Lower leg skin (tissue), 3 donors: ENCODE measurements at regions not wholly inside any gene's neighbourhood (a gene's known extent, or its start where the extent isn't known, plus 50 kb on each side); places are given as distances from the start of the nearest gene placed in this dataset.

Experiments
- POLR2A ChIP-seq, 2 donors: fragments of 450-650 bp; IDR thresholded peaks; one replicate each; pipeline ENCODE4 v1.6.1; 2016 to 2017; ENCODE audit warnings: antibody characterized with exemption in 2 of 2, mild to moderate bottlenecking in 1 of 2, moderate library complexity in 1 of 2
- TF ChIP-seq, protein P1 (sequence below), 3 donors: fragments of 450-650 bp; IDR thresholded peaks; one replicate each; pipeline ENCODE4 v1.5.1; 2016; ENCODE audit warnings: antibody characterized with exemption in 3 of 3, mild to moderate bottlenecking in 3 of 3, moderate library complexity in 2 of 3

DNA sequence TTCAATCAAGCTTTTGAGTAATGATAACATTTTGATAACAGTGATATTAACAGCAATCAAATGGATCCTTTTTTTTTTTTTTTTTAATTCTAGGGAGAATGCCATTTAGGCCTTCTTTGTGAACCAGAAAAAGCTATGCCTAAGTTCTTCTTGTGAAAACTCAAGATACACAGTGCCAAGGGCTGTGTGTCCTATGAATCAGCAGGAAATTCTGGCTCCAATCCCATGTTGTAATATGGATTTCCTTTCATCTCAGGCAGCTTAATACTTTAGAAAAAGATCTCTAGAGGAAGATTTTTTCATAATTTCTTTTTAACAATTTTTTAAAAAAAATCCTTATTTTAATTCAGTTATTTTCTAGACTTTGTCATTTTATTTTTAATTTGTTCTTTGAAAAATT, 96.1 kb downstream of the NUDT12 start:
- TF ChIP-seq, protein P1, sequence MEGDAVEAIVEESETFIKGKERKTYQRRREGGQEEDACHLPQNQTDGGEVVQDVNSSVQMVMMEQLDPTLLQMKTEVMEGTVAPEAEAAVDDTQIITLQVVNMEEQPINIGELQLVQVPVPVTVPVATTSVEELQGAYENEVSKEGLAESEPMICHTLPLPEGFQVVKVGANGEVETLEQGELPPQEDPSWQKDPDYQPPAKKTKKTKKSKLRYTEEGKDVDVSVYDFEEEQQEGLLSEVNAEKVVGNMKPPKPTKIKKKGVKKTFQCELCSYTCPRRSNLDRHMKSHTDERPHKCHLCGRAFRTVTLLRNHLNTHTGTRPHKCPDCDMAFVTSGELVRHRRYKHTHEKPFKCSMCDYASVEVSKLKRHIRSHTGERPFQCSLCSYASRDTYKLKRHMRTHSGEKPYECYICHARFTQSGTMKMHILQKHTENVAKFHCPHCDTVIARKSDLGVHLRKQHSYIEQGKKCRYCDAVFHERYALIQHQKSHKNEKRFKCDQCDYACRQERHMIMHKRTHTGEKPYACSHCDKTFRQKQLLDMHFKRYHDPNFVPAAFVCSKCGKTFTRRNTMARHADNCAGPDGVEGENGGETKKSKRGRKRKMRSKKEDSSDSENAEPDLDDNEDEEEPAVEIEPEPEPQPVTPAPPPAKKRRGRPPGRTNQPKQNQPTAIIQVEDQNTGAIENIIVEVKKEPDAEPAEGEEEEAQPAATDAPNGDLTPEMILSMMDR (IDR thresholded peaks at IDR 0.05), result no peak
- TF ChIP-seq POLR2A (IDR thresholded peaks at IDR 0.05), result no peak
